Middle frontal gyrus (tissue), 1 donor: ENCODE measurements at regions not wholly inside any gene's neighbourhood (a gene's known extent, or its start where the extent isn't known, plus 50 kb on each side); places are given as distances from the start of the nearest gene placed in this dataset.

Experiments
- DNase-seq: peaks from one replicate; pipeline ENCODE4 v3.0.0-alpha.2; 2015; ENCODE audit warnings: low spot score; ENCODE audit errors: extremely low spot score

GRCh38 chr2:237150186-237150585 lies 64.5 kb downstream of the COPS8 start:
- DNase-seq = no peak

- no peak for DNase-seq
Observed at GRCh38 chr2:237150831-237151375, 65.2 kb downstream of the COPS8 start.

GRCh38 chr2:237152361-237152760 lies 66.7 kb downstream of the COPS8 start:
- DNase-seq = no peak

- no peak for DNase-seq
Observed at GRCh38 chr2:237153181-237153580, 67.5 kb downstream of the COPS8 start.

- no peak for DNase-seq
Observed at GRCh38 chr2:237154082-237154638, 68.5 kb downstream of the COPS8 start.

GRCh38 chr2:237154884-237155851 lies 69.5 kb downstream of the COPS8 start:
- DNase-seq = no peak

GRCh38 chr2:237156031-237156856 lies 70.6 kb downstream of the COPS8 start:
- no peak for DNase-seq

- DNase-seq = no peak
Observed at GRCh38 chr2:237156857-237157779, 71.4 kb downstream of the COPS8 start.

- no peak for DNase-seq
Observed at GRCh38 chr2:237157780-237158102, 72.1 kb downstream of the COPS8 start.

- no peak for DNase-seq
Observed at GRCh38 chr2:237158194-237158593, 72.5 kb downstream of the COPS8 start.

- DNase-seq = no peak
Observed at GRCh38 chr2:237159006-237159911, 73.6 kb downstream of the COPS8 start.

- no peak for DNase-seq
Observed at GRCh38 chr2:237160271-237160919, 74.7 kb downstream of the COPS8 start.

GRCh38 chr2:237161189-237161588 lies 75.5 kb downstream of the COPS8 start:
- DNase-seq = no peak

- no peak for DNase-seq
Observed at GRCh38 chr2:237162959-237163358, 77.3 kb downstream of the COPS8 start.

GRCh38 chr2:237164474-237165042 lies 78.9 kb downstream of the COPS8 start:
- no peak for DNase-seq

- DNase-seq = no peak
Observed at GRCh38 chr2:237165405-237166276, 80.0 kb downstream of the COPS8 start.

- DNase-seq = no peak
Observed at GRCh38 chr2:237167038-237167437, 81.3 kb downstream of the COPS8 start.

- no peak for DNase-seq
Observed at GRCh38 chr2:237167934-237168333, 82.2 kb downstream of the COPS8 start.
